Peyer's patch (tissue), 4 donors: ENCODE measurements at regions not wholly inside any gene's neighbourhood (a gene's known extent, or its start where the extent isn't known, plus 50 kb on each side); places are given as distances from the start of the nearest gene placed in this dataset.

Experiments
- POLR2A ChIP-seq, 2 donors: fragments of 450-650 bp; IDR thresholded peaks; one replicate each; pipeline ENCODE4 v1.5.1; 2017; ENCODE audit warnings: antibody characterized with exemption in 2 of 2, mild to moderate bottlenecking in 2 of 2, moderate library complexity in 2 of 2
- TF ChIP-seq, protein P1 (sequence below), 6 experiments: fragments of 450-650 bp in 4 of 6; fragments of 200-600 bp in 2 of 6; sonication (generic) in 1 of 6; IDR thresholded peaks; one replicate each; pipeline ENCODE4 v1.5.1; 2017 to 2019; ENCODE audit warnings: antibody characterized with exemption in 6 of 6, mild to moderate bottlenecking in 3 of 6, moderate library complexity in 1 of 6

DNA sequence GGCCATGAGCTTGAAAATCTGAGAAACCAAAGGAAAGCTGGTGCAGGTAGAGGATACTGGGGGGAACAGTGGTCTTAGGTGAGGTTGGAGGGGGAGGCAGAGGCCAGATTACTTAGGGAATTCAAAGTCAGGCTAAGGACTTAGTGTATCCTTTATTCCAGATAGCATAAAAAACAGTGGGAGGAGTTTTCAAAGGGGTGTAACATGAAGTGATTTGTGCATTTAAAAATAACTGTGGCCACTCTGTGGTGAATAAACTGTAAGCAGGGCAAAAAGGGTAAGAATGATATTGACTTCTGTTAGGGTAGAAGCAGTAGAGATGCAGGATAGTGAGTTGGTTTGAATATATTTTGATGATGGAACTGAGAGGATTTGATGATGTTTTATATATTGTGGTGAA is 313.2 kb downstream of the EMP1 start:
- TF ChIP-seq, protein P1, sequence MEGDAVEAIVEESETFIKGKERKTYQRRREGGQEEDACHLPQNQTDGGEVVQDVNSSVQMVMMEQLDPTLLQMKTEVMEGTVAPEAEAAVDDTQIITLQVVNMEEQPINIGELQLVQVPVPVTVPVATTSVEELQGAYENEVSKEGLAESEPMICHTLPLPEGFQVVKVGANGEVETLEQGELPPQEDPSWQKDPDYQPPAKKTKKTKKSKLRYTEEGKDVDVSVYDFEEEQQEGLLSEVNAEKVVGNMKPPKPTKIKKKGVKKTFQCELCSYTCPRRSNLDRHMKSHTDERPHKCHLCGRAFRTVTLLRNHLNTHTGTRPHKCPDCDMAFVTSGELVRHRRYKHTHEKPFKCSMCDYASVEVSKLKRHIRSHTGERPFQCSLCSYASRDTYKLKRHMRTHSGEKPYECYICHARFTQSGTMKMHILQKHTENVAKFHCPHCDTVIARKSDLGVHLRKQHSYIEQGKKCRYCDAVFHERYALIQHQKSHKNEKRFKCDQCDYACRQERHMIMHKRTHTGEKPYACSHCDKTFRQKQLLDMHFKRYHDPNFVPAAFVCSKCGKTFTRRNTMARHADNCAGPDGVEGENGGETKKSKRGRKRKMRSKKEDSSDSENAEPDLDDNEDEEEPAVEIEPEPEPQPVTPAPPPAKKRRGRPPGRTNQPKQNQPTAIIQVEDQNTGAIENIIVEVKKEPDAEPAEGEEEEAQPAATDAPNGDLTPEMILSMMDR (IDR thresholded peaks at IDR 0.05): no peak
- TF ChIP-seq POLR2A (IDR thresholded peaks at IDR 0.05): no peak
